ENCODE measurements at regions not wholly inside any gene's neighbourhood (a gene's known extent, or its start where the extent isn't known, plus 50 kb on each side); places are given as distances from the start of the nearest gene placed in this dataset.

GRCh38 chrY:16601626-16602025 is 1278.4 kb downstream of the CDY2B start:
- DNase-seq: no peak
- Mint-ChIP-seq H3K27ac (no peak overlapping the region), H3K4me3 (no peak overlapping the region), H3K9me3 (peaks cover 0 to 3% (median 0%) of the 10 kb centered on the region in 7 donors), H3K4me1 (no peaks in the 10 kb centered on the region), H3K36me3 (no peaks in the 10 kb centered on the region), H3K27me3 (ENCODE audit: low read depth in 3 of 3) (no peaks in the 10 kb centered on the region)
- Histone ChIP-seq H3K79me2 (ENCODE audit: insufficient read depth, low read length) (no peaks in the 10 kb centered on the region), H3K27me3 (ENCODE audit: control insufficient read depth in 2 of 2, insufficient read depth in 2 of 2, low read length in 2 of 2) (no peaks in the 10 kb centered on the region), H3K9me3 (replicated peaks in 1 of 2; ENCODE audit: control insufficient read depth in 1 of 2, insufficient read depth in 1 of 2, low read length in 2 of 2) (no peaks in the 10 kb centered on the region), H4K20me1 (ENCODE audit: insufficient read depth, low read length) (no peaks in the 10 kb centered on the region), H3K4me2 (replicated peaks; ENCODE audit: extremely low read depth, low read length, poor library complexity, severe bottlenecking) (no peak overlapping the region), H3K27ac (ENCODE audit: low read depth in 1 of 2, low read length in 2 of 2) (no peak overlapping the region), H3K36me3 (replicated peaks in 1 of 2; ENCODE audit: control insufficient read depth in 1 of 2, insufficient read depth in 2 of 2, low read length in 2 of 2) (no peaks in the 10 kb centered on the region), H2AFZ (ENCODE audit: insufficient read depth, low read depth, low read length, poor library complexity, severe bottlenecking) (no peak overlapping the region), H3K9ac (ENCODE audit: insufficient read depth, low read length, poor library complexity, severe bottlenecking) (no peak overlapping the region), H3K4me1 (ENCODE audit: control insufficient read depth in 1 of 2, insufficient read depth in 2 of 2, low read length in 2 of 2) (no peaks in the 10 kb centered on the region), H3K4me3 (replicated peaks in 1 of 3; ENCODE audit: low read depth in 2 of 3, low read length in 3 of 3) (no peak overlapping the region)
- no CpG with 5 or more reads among the region's 2 CpGs for WGBS (ENCODE audit: insufficient coverage)
- intact Hi-C loops (cut with micrococcal nuclease): no loop called here
- TF ChIP-seq, protein P1, sequence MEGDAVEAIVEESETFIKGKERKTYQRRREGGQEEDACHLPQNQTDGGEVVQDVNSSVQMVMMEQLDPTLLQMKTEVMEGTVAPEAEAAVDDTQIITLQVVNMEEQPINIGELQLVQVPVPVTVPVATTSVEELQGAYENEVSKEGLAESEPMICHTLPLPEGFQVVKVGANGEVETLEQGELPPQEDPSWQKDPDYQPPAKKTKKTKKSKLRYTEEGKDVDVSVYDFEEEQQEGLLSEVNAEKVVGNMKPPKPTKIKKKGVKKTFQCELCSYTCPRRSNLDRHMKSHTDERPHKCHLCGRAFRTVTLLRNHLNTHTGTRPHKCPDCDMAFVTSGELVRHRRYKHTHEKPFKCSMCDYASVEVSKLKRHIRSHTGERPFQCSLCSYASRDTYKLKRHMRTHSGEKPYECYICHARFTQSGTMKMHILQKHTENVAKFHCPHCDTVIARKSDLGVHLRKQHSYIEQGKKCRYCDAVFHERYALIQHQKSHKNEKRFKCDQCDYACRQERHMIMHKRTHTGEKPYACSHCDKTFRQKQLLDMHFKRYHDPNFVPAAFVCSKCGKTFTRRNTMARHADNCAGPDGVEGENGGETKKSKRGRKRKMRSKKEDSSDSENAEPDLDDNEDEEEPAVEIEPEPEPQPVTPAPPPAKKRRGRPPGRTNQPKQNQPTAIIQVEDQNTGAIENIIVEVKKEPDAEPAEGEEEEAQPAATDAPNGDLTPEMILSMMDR (IDR thresholded peaks at IDR 0.05): no peak

GRCh38 chrY:16572061-16572460 is 1308.0 kb downstream of the CDY2B start:
- no peak for DNase-seq
- Histone ChIP-seq H3K27ac (ENCODE audit: low read depth in 1 of 2, low read length in 2 of 2) (no peak overlapping the region), H4K20me1 (ENCODE audit: insufficient read depth, low read length) (no peaks in the 10 kb centered on the region), H3K9me3 (replicated peaks in 1 of 2; ENCODE audit: control insufficient read depth in 1 of 2, insufficient read depth in 1 of 2, low read length in 2 of 2) (no peaks in the 10 kb centered on the region), H3K79me2 (ENCODE audit: insufficient read depth, low read length) (no peaks in the 10 kb centered on the region), H3K4me1 (ENCODE audit: control insufficient read depth in 1 of 2, insufficient read depth in 2 of 2, low read length in 2 of 2) (no peaks in the 10 kb centered on the region), H3K4me3 (replicated peaks in 1 of 3; ENCODE audit: low read depth in 2 of 3, low read length in 3 of 3) (no peak overlapping the region), H3K36me3 (replicated peaks in 1 of 2; ENCODE audit: control insufficient read depth in 1 of 2, insufficient read depth in 2 of 2, low read length in 2 of 2) (no peaks in the 10 kb centered on the region), H2AFZ (ENCODE audit: insufficient read depth, low read depth, low read length, poor library complexity, severe bottlenecking) (no peak overlapping the region), H3K27me3 (ENCODE audit: control insufficient read depth in 2 of 2, insufficient read depth in 2 of 2, low read length in 2 of 2) (no peaks in the 10 kb centered on the region), H3K4me2 (replicated peaks; ENCODE audit: extremely low read depth, low read length, poor library complexity, severe bottlenecking) (no peak overlapping the region), H3K9ac (ENCODE audit: insufficient read depth, low read length, poor library complexity, severe bottlenecking) (no peak overlapping the region)
- Mint-ChIP-seq H3K4me1 (no peaks in the 10 kb centered on the region), H3K4me3 (no peak overlapping the region), H3K27me3 (ENCODE audit: low read depth in 3 of 3) (peaks cover 0 to 2% (median 0%) of the 10 kb centered on the region in 3 donors), H3K36me3 (no peaks in the 10 kb centered on the region), H3K9me3 (no peaks in the 10 kb centered on the region), H3K27ac (no peak overlapping the region)
- no CpG with 5 or more reads among the region's 3 CpGs for WGBS (ENCODE audit: insufficient coverage)
- TF ChIP-seq, protein P1 (IDR thresholded peaks at IDR 0.05): no peak
- intact Hi-C loops (cut with micrococcal nuclease): no loop called here
